Endothelial cell (in vitro differentiated cells): ENCODE measurements at regions not wholly inside any gene's neighbourhood (a gene's known extent, or its start where the extent isn't known, plus 50 kb on each side); places are given as distances from the start of the nearest gene placed in this dataset.

ENCODE experiments used
- DNase-seq: peaks from one replicate; pipeline ENCODE4 v3.0.0; 2021; ENCODE audit warnings: low spot score
- H3K27ac Mint-ChIP-seq: one replicate; pipeline ENCODE4 v1.8.0; 2021; ENCODE audit warnings: mixed read lengths, inconsistent platforms; ENCODE audit not compliant: unreplicated experiment
- H3K27me3 Mint-ChIP-seq: one replicate; pipeline ENCODE4 v1.8.0; 2021; ENCODE audit warnings: mild to moderate bottlenecking, moderate library complexity, mixed read lengths, inconsistent platforms; ENCODE audit not compliant: unreplicated experiment
- H3K36me3 Mint-ChIP-seq: one replicate; pipeline ENCODE4 v1.8.0; 2021; ENCODE audit warnings: mild to moderate bottlenecking, low read depth, mixed read lengths, inconsistent platforms; ENCODE audit not compliant: unreplicated experiment
- H3K4me1 Mint-ChIP-seq: one replicate; pipeline ENCODE4 v1.8.0; 2021; ENCODE audit warnings: mild to moderate bottlenecking, mixed read lengths, inconsistent platforms; ENCODE audit not compliant: unreplicated experiment
- H3K4me3 Mint-ChIP-seq: one replicate; pipeline ENCODE4 v1.8.0; 2021; ENCODE audit warnings: mild to moderate bottlenecking, mixed read lengths, inconsistent platforms; ENCODE audit not compliant: unreplicated experiment
- H3K9me3 Mint-ChIP-seq: one replicate; pipeline ENCODE4 v1.8.0; 2021; ENCODE audit warnings: mixed read lengths, inconsistent platforms; ENCODE audit not compliant: unreplicated experiment
- TF ChIP-seq, protein P1 (sequence below): fragments of 200-600 bp; sonication (generic); IDR thresholded peaks from one replicate; pipeline ENCODE4 v1.5.0; 2021; ENCODE audit warnings: antibody characterized with exemption; ENCODE audit not compliant: unreplicated experiment

DNA sequence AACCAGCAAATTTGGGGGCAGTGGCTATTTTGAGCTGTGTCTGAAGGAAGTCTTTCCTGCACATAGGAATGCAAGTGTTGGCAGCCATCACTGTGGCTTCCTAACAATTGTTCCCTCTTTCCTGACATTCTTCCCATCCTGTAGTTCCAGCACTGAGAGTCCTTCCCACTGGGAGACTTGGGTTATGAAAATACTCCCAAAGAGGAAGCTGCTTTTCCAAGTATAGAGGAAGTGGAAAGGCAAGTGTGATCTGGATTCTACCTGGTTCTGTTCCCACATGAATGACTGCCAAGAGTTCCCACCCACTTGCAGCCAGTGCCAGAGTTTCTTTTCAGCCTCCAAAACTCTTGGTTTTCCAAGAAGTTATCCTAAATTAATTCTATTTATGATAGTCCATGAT is 98.5 kb upstream of the CD53 start:
- Mint-ChIP-seq H3K27ac (no peak overlapping the region), H3K27me3 (peaks cover 2% of the 10 kb centered on the region), H3K4me1 (peaks cover 16% of the 10 kb centered on the region), H3K36me3 (peaks cover 4% of the 10 kb centered on the region), H3K4me3 (no peak overlapping the region), H3K9me3 (peaks cover 4% of the 10 kb centered on the region)
- DNase-seq, result no peak
- TF ChIP-seq, protein P1, sequence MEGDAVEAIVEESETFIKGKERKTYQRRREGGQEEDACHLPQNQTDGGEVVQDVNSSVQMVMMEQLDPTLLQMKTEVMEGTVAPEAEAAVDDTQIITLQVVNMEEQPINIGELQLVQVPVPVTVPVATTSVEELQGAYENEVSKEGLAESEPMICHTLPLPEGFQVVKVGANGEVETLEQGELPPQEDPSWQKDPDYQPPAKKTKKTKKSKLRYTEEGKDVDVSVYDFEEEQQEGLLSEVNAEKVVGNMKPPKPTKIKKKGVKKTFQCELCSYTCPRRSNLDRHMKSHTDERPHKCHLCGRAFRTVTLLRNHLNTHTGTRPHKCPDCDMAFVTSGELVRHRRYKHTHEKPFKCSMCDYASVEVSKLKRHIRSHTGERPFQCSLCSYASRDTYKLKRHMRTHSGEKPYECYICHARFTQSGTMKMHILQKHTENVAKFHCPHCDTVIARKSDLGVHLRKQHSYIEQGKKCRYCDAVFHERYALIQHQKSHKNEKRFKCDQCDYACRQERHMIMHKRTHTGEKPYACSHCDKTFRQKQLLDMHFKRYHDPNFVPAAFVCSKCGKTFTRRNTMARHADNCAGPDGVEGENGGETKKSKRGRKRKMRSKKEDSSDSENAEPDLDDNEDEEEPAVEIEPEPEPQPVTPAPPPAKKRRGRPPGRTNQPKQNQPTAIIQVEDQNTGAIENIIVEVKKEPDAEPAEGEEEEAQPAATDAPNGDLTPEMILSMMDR, result no peak

- H3K4me3 Mint-ChIP-seq, result no peak overlapping the region
- H3K36me3 Mint-ChIP-seq, result peaks cover 4% of the 10 kb centered on the region
- peaks cover 16% of the 10 kb centered on the region for H3K4me1 Mint-ChIP-seq
- no peak for DNase-seq
- H3K27ac Mint-ChIP-seq, result no peak overlapping the region
- peaks cover 4% of the 10 kb centered on the region for H3K9me3 Mint-ChIP-seq
- H3K27me3 Mint-ChIP-seq, result no peaks in the 10 kb centered on the region
- TF ChIP-seq, protein P1, result no peak
Measured at GRCh38 chr1:110773813-110774212, 99.1 kb upstream of the KCNA3 start.

- no peak overlapping the region for H3K27ac Mint-ChIP-seq
Measured at GRCh38 chr1:110771245-110772022, 96.7 kb upstream of the KCNA3 start.

GRCh38 chr1:110770832-110771231 is 96.1 kb upstream of the KCNA3 start:
- Mint-ChIP-seq H3K4me1 (peaks cover 14% of the 10 kb centered on the region), H3K9me3 (peaks cover 4% of the 10 kb centered on the region), H3K4me3 (no peak overlapping the region), H3K36me3 (peaks cover 4% of the 10 kb centered on the region), H3K27me3 (no peaks in the 10 kb centered on the region), H3K27ac (no peak overlapping the region)
- TF ChIP-seq, protein P1, result no peak
- DNase-seq, result no peak

More at GRCh38 chr1:110771245-110772022, 96.7 kb upstream of the KCNA3 start:
- H3K9me3 Mint-ChIP-seq, result peaks cover 4% of the 10 kb centered on the region
- H3K27me3 Mint-ChIP-seq, result no peaks in the 10 kb centered on the region
- H3K36me3 Mint-ChIP-seq, result peaks cover 4% of the 10 kb centered on the region
- no peak for DNase-seq
- H3K4me1 Mint-ChIP-seq, result peaks cover 14% of the 10 kb centered on the region
- no peak overlapping the region for H3K4me3 Mint-ChIP-seq
- TF ChIP-seq, protein P1, result no peak

DNA sequence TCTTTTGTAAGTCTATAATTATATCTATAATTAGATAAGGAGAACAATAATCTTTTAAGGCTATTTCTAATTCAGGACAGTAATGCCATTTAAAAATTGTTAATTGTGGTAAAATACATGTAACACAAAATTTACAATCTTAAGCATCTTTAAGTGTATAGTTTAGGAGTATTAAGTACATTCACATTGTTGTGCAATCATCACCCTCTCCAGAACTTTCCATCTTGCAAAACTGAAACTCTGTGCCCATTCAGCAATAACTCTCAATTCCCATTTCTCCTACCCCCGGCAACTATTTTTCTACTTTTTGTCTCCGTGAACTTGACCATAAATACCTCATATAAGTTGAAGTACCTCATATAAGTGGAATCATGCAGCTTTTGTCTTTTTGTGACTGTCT is 93.9 kb upstream of the KCNA3 start:
- H3K4me1 Mint-ChIP-seq, result peaks cover 3% of the 10 kb centered on the region
- H3K27ac Mint-ChIP-seq, result no peak overlapping the region
- peaks cover 4% of the 10 kb centered on the region for H3K36me3 Mint-ChIP-seq
- H3K9me3 Mint-ChIP-seq, result peaks cover 4% of the 10 kb centered on the region
- H3K27me3 Mint-ChIP-seq, result no peaks in the 10 kb centered on the region
- DNase-seq, result no peak
- no peak overlapping the region for H3K4me3 Mint-ChIP-seq
- TF ChIP-seq, protein P1, result no peak
